HepG2 (cell line): ENCODE measurements at regions not wholly inside any gene's neighbourhood (a gene's known extent, or its start where the extent isn't known, plus 50 kb on each side); places are given as distances from the start of the nearest gene placed in this dataset.

ENCODE experiments used
- ATAC-seq: fragments of 200-7000 bp; cut with Tn5 transposase; 3 replicates; pipeline ENCODE4 v1.9.1; 2020; ENCODE audit warnings: mild to moderate bottlenecking, moderate library complexity
- BruUV-seq: library from RNA; stranded (reverse); fragments of 400-500 nt; replicated peaks from 2 replicates; lab custom pipeline; 2021; lab: Mats Ljungman, UMichigan
- CTCF ChIA-PET: fragments of 300-600 bp; formaldehyde crosslinking; extraction: SDS; loops from one replicate; lab custom pipeline; 2021; ENCODE audit warnings: low total read pairs, inconsistent platforms, low intra/inter-chr PET ratio; lab: Yijun Ruan, JAX
- POLR2A ChIA-PET: fragments of 350-600 bp; sonication (Branson Sonifier 250); formaldehyde crosslinking; loops from one replicate; lab custom pipeline; 2020; ENCODE audit warnings: antibody characterized with exemption, inconsistent platforms; lab: Yijun Ruan, JAX
- DNase-seq: peaks from one replicate; pipeline ENCODE4 v3.0.0-alpha.2; 2015; ENCODE audit warnings: low spot score
- FAIRE-seq: peaks from 3 replicates; lab custom pipeline; 2011; peaks lifted over from hg19 to GRCh38; lab: Jason Lieb, UNC
- H2AFZ ChIP-seq: one replicate; pipeline ENCODE4 v1.6.1; 2011; ENCODE audit warnings: low read length, inconsistent platforms
- H3K27ac ChIP-seq: fragments of 300-600 bp; 3 replicates; pipeline ENCODE4 v1.8.0; 2011; ENCODE audit warnings: mixed run types, mild to moderate bottlenecking, mixed read lengths, low read length, inconsistent platforms; ENCODE audit not compliant: insufficient read depth; ENCODE audit errors: extremely low read length
- H3K27me3 ChIP-seq, 2 experiments: fragments of 200-600 bp in 1 of 2; 2 replicates in 1 of 2; 3 replicates in 1 of 2; pipeline versions ENCODE4 v1.6.0 to v1.8.0; 2011; ENCODE audit warnings: low read length in 2 of 2, mild to moderate bottlenecking in 2 of 2, moderate library complexity in 2 of 2, inconsistent platforms in 1 of 2; ENCODE audit not compliant: insufficient read depth in 2 of 2, control insufficient read depth in 1 of 2
- H3K36me3 ChIP-seq, 2 experiments: fragments of 200-600 bp in 1 of 2; replicated peaks in 1 of 2; 2 replicates in 1 of 2; 3 replicates in 1 of 2; pipeline versions ENCODE4 v1.5.1 to v1.8.0; 2011; ENCODE audit warnings: low read length in 2 of 2, inconsistent platforms in 1 of 2; ENCODE audit not compliant: insufficient read depth in 2 of 2, control insufficient read depth in 1 of 2
- H3K4me1 ChIP-seq: 2 replicates; pipeline ENCODE4 v1.5.1; 2012; ENCODE audit warnings: low read length, inconsistent platforms; ENCODE audit not compliant: insufficient read depth
- H3K4me2 ChIP-seq: 2 replicates; pipeline ENCODE4 v1.6.0; 2011; ENCODE audit warnings: low read depth, low read length, inconsistent platforms
- H3K4me3 ChIP-seq, 3 experiments: fragments of 200-600 bp in 1 of 3; sonication (generic), shearing (Covaris generic) in 1 of 3; replicated peaks in 1 of 3; 2 replicates each; pipeline ENCODE4 v1.5.1; 2011 to 2016; ENCODE audit warnings: low read length in 3 of 3, inconsistent platforms in 2 of 3, low read depth in 2 of 3, mild to moderate bottlenecking in 2 of 3, control low read depth in 1 of 3, mixed read lengths in 1 of 3; ENCODE audit not compliant: insufficient read depth in 1 of 3
- H3K79me2 ChIP-seq: one replicate; pipeline ENCODE4 v1.6.1; 2011; ENCODE audit warnings: low read length, inconsistent platforms; ENCODE audit not compliant: insufficient read depth
- H3K9ac ChIP-seq: 2 replicates; pipeline ENCODE4 v1.6.0; 2011; ENCODE audit warnings: mild to moderate bottlenecking, low read depth, low read length, inconsistent platforms; ENCODE audit not compliant: insufficient read depth
- H3K9me3 ChIP-seq: 2 replicates; pipeline ENCODE4 v1.5.1; 2012; ENCODE audit warnings: mild to moderate bottlenecking, low read length
- H4K20me1 ChIP-seq: 2 replicates; pipeline ENCODE4 v1.6.0; 2011; ENCODE audit warnings: inconsistent platforms, mild to moderate bottlenecking, low read length, moderate library complexity; ENCODE audit not compliant: insufficient read depth
- BCL6 ChIP-seq: IDR thresholded peaks from 2 replicates; pipeline ENCODE4 v1.6.1; 2016; ENCODE audit warnings: missing genetic modification reagents, missing compliant biosample characterization
- FOXP4 ChIP-seq: sonication (generic); formaldehyde crosslinking; IDR thresholded peaks from 2 replicates; pipeline ENCODE4 v1.4.0; 2020; ENCODE audit warnings: missing genetic modification reagents
- MXI1 ChIP-seq: IDR thresholded peaks from 3 replicates; pipeline ENCODE4 v1.6.1; 2012; ENCODE audit warnings: low read depth, low read length, inconsistent platforms, borderline replicate concordance
- TEAD2 ChIP-seq: sonication (generic); formaldehyde crosslinking; IDR thresholded peaks from 2 replicates; pipeline ENCODE4 v1.9.0; 2021; ENCODE audit warnings: missing genetic modification reagents
- THAP7 ChIP-seq: sonication (generic); formaldehyde crosslinking; IDR thresholded peaks from 2 replicates; pipeline ENCODE4 v1.8.1; 2023; ENCODE audit warnings: mild to moderate bottlenecking, missing genetic modification reagents
- ZNF12 ChIP-seq: sonication (generic); formaldehyde crosslinking; IDR thresholded peaks from 2 replicates; pipeline ENCODE4 v1.5.0; 2020; ENCODE audit warnings: missing genetic modification reagents
- ZNF264 ChIP-seq: sonication (generic); formaldehyde crosslinking; IDR thresholded peaks from 2 replicates; pipeline ENCODE4 v1.4.0; 2020; ENCODE audit warnings: missing genetic modification reagents
- ZNF501 ChIP-seq: sonication (generic); formaldehyde crosslinking; IDR thresholded peaks from 2 replicates; pipeline ENCODE4 v1.5.1; 2020; ENCODE audit warnings: mild to moderate bottlenecking, moderate library complexity, missing genetic modification reagents
- ZNF512 ChIP-seq: sonication (generic); formaldehyde crosslinking; IDR thresholded peaks from 2 replicates; pipeline ENCODE4 v1.4.0; 2020; ENCODE audit warnings: mild to moderate bottlenecking, missing genetic modification reagents
- ZNF607 ChIP-seq: sonication (generic); formaldehyde crosslinking; IDR thresholded peaks from 2 replicates; pipeline ENCODE4 v1.5.1; 2020; ENCODE audit warnings: missing genetic modification reagents, mild to moderate bottlenecking, borderline replicate concordance
- ZNF841 ChIP-seq: sonication (generic); formaldehyde crosslinking; IDR thresholded peaks from 2 replicates; pipeline ENCODE4 v1.8.1; 2023; ENCODE audit warnings: missing genetic modification reagents, borderline replicate concordance
- WGBS: methylation state at CpG from one replicate; pipeline ENCODE4 v1.1.6; 2017; ENCODE audit warnings: low lambda C conversion rate; 5-methylcytosine and 5-hydroxymethylcytosine counted together
- in situ Hi-C: cut with HindIII; loops from 2 replicates; pipeline ENCODE4 v1.10.0; 2017; ENCODE audit warnings: low pct_unique_long_range_greater_than_20kb; ENCODE audit not compliant: extremely low pct_ligation_motif_present
- intact Hi-C: fragments of 100-400 bp; cut with micrococcal nuclease; formaldehyde crosslinking; loops from one replicate; pipeline ENCODE4 v1.10.0; 2022; ENCODE audit not compliant: unreplicated experiment
- TF ChIP-seq, protein P1 (sequence below): IDR thresholded peaks from 2 replicates; pipeline ENCODE4 v1.6.1; 2016; ENCODE audit warnings: mild to moderate bottlenecking, missing biosample characterization, missing genetic modification reagents
- TF ChIP-seq, protein P2 (sequence below): IDR thresholded peaks from 2 replicates; pipeline ENCODE4 v1.6.1; 2016; ENCODE audit warnings: low read depth, control low read depth
- TF ChIP-seq, protein P3 (sequence below): sonication (generic); formaldehyde crosslinking; IDR thresholded peaks from 2 replicates; pipeline ENCODE4 v1.8.1; 2023; ENCODE audit warnings: missing genetic modification reagents, inconsistent platforms, borderline replicate concordance
- TF ChIP-seq, protein P4 (sequence below): sonication (generic); formaldehyde crosslinking; IDR thresholded peaks from 2 replicates; pipeline ENCODE4 v1.8.1; 2023; ENCODE audit warnings: missing genetic modification reagents, mild to moderate bottlenecking, borderline replicate concordance

- TF ChIP-seq ZNF264 (CRISPR knock-in tag) = no peak
- no peak for TF ChIP-seq ZNF841 (CRISPR knock-in tag)
- TF ChIP-seq, protein P1, sequence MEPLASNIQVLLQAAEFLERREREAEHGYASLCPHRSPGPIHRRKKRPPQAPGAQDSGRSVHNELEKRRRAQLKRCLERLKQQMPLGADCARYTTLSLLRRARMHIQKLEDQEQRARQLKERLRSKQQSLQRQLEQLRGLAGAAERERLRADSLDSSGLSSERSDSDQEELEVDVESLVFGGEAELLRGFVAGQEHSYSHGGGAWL (CRISPR knock-in tag) = no peak
These were observed 96.9 kb upstream of the NEBL start (continued) for GRCh38 chr10:20993830-20994527.

DNA sequence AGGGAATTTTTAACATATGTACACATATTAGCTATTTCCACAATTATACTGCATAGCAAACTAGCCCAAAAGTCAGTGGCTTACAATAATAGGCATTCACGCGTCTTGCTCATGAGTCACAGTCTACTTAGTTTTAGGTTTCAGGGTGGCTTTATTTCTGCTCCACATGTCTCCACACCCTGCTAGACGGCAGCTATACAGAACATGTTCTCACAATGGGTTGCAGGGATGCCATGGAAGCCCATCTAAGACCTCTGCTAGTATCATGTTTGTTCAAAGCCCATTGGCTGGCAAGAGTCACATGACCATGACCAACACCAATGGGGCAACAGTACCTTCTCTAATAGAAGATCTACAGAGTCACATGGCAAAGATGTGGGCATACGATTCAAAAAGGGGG, 96.3 kb upstream of the NEBL start:
- H3K27me3 ChIP-seq = no peaks in the 10 kb centered on the region
- BruUV-seq = no TSS peak
- ATAC-seq (no peak), DNase-seq (no peak), FAIRE-seq (no peak)
- no peaks in the 10 kb centered on the region for H3K36me3 ChIP-seq
- no peak overlapping the region for H3K27ac ChIP-seq
- CTCF ChIA-PET = no interaction called here
- H3K4me1 ChIP-seq = no peaks in the 10 kb centered on the region
- H2AFZ ChIP-seq = no peak overlapping the region
- no peaks in the 10 kb centered on the region for H3K79me2 ChIP-seq
- POLR2A ChIA-PET = no interaction called here
- H3K9me3 ChIP-seq = no peaks in the 10 kb centered on the region
- no peak overlapping the region for H3K4me3 ChIP-seq
- H4K20me1 ChIP-seq = no peaks in the 10 kb centered on the region
- no peak overlapping the region for H3K4me2 ChIP-seq
- in situ Hi-C loops = no loop called here
- WGBS = 64% methylated on average over 4 of the region's 4 CpGs
- no peak overlapping the region for H3K9ac ChIP-seq
- intact Hi-C loops = no loop called here
- no peak for TF ChIP-seq MXI1
- no peak for TF ChIP-seq ZNF607 (CRISPR knock-in tag)
- no peak for TF ChIP-seq FOXP4 (CRISPR knock-in tag)
- TF ChIP-seq, protein P2, sequence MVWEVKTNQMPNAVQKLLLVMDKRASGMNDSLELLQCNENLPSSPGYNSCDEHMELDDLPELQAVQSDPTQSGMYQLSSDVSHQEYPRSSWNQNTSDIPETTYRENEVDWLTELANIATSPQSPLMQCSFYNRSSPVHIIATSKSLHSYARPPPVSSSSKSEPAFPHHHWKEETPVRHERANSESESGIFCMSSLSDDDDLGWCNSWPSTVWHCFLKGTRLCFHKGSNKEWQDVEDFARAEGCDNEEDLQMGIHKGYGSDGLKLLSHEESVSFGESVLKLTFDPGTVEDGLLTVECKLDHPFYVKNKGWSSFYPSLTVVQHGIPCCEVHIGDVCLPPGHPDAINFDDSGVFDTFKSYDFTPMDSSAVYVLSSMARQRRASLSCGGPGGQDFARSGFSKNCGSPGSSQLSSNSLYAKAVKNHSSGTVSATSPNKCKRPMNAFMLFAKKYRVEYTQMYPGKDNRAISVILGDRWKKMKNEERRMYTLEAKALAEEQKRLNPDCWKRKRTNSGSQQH = no peak
- TF ChIP-seq THAP7 (CRISPR knock-in tag) = no peak
- TF ChIP-seq, protein P3, sequence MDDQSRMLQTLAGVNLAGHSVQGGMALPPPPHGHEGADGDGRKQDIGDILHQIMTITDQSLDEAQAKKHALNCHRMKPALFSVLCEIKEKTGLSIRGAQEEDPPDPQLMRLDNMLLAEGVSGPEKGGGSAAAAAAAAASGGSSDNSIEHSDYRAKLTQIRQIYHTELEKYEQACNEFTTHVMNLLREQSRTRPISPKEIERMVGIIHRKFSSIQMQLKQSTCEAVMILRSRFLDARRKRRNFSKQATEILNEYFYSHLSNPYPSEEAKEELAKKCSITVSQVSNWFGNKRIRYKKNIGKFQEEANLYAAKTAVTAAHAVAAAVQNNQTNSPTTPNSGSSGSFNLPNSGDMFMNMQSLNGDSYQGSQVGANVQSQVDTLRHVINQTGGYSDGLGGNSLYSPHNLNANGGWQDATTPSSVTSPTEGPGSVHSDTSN = no peak
- no peak for TF ChIP-seq ZNF12 (CRISPR knock-in tag)
- no peak for TF ChIP-seq ZNF512 (CRISPR knock-in tag)
- no peak for TF ChIP-seq ZNF501
- no peak for TF ChIP-seq BCL6 (CRISPR knock-in tag)
- no peak for TF ChIP-seq TEAD2 (CRISPR knock-in tag)
- TF ChIP-seq, protein P4, sequence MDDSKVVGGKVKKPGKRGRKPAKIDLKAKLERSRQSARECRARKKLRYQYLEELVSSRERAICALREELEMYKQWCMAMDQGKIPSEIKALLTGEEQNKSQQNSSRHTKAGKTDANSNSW (CRISPR knock-in tag) = no peak
